H1 (cell line): ENCODE measurements at regions not wholly inside any gene's neighbourhood (a gene's known extent, or its start where the extent isn't known, plus 50 kb on each side); places are given as distances from the start of the nearest gene placed in this dataset.

Experiments
- ASH2L ChIP-seq: fragments of 200-600, 300-600 bp; sonication (generic); IDR thresholded peaks from one replicate; pipeline ENCODE4 v1.7.1; 2017; ENCODE audit warnings: low read length
- BRCA1 ChIP-seq: IDR thresholded peaks from 2 replicates; pipeline ENCODE4 v1.6.1; 2012; ENCODE audit warnings: low read depth, low read length, improper control_type of control experiment
- CREB1 ChIP-seq: IDR thresholded peaks from 2 replicates; pipeline ENCODE4 v1.6.1; 2012; ENCODE audit warnings: inconsistent platforms
- EZH2 ChIP-seq: fragments of 200-600 bp; sonication (generic); IDR thresholded peaks from 2 replicates; pipeline ENCODE4 v1.7.1; 2012; ENCODE audit warnings: low read depth, mild to moderate bottlenecking, moderate library complexity, low read length, inconsistent platforms; ENCODE audit not compliant: severe bottlenecking
- JUN ChIP-seq: IDR thresholded peaks from 2 replicates; pipeline ENCODE4 v1.6.1; 2011; ENCODE audit warnings: low read depth, mild to moderate bottlenecking, improper control_type of control experiment, low read length
- NANOG ChIP-seq: IDR thresholded peaks from 2 replicates; pipeline ENCODE4 v1.6.1; 2011; ENCODE audit warnings: low read length, low read depth, mild to moderate bottlenecking, inconsistent platforms; ENCODE audit not compliant: insufficient read depth, poor library complexity, severe bottlenecking
- POLR2A ChIP-seq, 2 experiments: IDR thresholded peaks; 1 replicate in 1 of 2; 2 replicates in 1 of 2; pipeline ENCODE4 v1.6.1; 2011; ENCODE audit warnings: low read depth in 2 of 2, low read length in 2 of 2, mild to moderate bottlenecking in 2 of 2; ENCODE audit errors: control extremely low read depth in 1 of 2
- POLR2AphosphoS5 ChIP-seq: IDR thresholded peaks from 2 replicates; pipeline ENCODE4 v1.6.1; 2011; ENCODE audit warnings: low read depth, low read length
- POU5F1 ChIP-seq: IDR thresholded peaks from 2 replicates; pipeline ENCODE4 v1.6.1; 2011; ENCODE audit warnings: low read depth, mild to moderate bottlenecking, low read length, moderate library complexity
- USF2 ChIP-seq: IDR thresholded peaks from 2 replicates; pipeline ENCODE4 v1.6.1; 2011; ENCODE audit warnings: low read length, improper control_type of control experiment
- TF ChIP-seq, protein P1 (sequence below), 3 experiments: IDR thresholded peaks; 1 replicate in 2 of 3; 2 replicates in 1 of 3; pipeline versions ENCODE4 v1.5.1 to v1.6.1; 2011; ENCODE audit warnings: low read length in 3 of 3, mild to moderate bottlenecking in 3 of 3, inconsistent platforms in 2 of 3, low read depth in 1 of 3, moderate library complexity in 1 of 3; ENCODE audit not compliant: insufficient read depth in 1 of 3; ENCODE audit errors: control extremely low read depth in 1 of 3

GRCh38 chr4:106676173-106676921 lies 307.8 kb upstream of the GIMD1 start:
- no peak for TF ChIP-seq POLR2A (IDR thresholded peaks at IDR 0.05; ENCODE audit: control extremely low read depth in 1 of 2, low read depth in 2 of 2, low read length in 2 of 2)
- TF ChIP-seq, protein P1, sequence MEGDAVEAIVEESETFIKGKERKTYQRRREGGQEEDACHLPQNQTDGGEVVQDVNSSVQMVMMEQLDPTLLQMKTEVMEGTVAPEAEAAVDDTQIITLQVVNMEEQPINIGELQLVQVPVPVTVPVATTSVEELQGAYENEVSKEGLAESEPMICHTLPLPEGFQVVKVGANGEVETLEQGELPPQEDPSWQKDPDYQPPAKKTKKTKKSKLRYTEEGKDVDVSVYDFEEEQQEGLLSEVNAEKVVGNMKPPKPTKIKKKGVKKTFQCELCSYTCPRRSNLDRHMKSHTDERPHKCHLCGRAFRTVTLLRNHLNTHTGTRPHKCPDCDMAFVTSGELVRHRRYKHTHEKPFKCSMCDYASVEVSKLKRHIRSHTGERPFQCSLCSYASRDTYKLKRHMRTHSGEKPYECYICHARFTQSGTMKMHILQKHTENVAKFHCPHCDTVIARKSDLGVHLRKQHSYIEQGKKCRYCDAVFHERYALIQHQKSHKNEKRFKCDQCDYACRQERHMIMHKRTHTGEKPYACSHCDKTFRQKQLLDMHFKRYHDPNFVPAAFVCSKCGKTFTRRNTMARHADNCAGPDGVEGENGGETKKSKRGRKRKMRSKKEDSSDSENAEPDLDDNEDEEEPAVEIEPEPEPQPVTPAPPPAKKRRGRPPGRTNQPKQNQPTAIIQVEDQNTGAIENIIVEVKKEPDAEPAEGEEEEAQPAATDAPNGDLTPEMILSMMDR (IDR thresholded peaks at IDR 0.05; ENCODE audit: control extremely low read depth in 1 of 3, insufficient read depth in 1 of 3, low read depth in 1 of 3, low read length in 3 of 3): no peak
- no peak for TF ChIP-seq POU5F1
- no peak for TF ChIP-seq CREB1
- TF ChIP-seq ASH2L: no peak
- TF ChIP-seq EZH2: no peak
- TF ChIP-seq BRCA1: no peak
- no peak for TF ChIP-seq POLR2AphosphoS5
- no peak for TF ChIP-seq NANOG
- TF ChIP-seq USF2: no peak
- no peak for TF ChIP-seq JUN
